Panc1 (cell line): ENCODE measurements at regions not wholly inside any gene's neighbourhood (a gene's known extent, or its start where the extent isn't known, plus 50 kb on each side); places are given as distances from the start of the nearest gene placed in this dataset.

Experiments used
- ATAC-seq: fragments of 200-7000 bp; cut with Tn5 transposase; 2 replicates; pipeline ENCODE4 v1.9.1; 2020; ENCODE audit warnings: mild to moderate bottlenecking, moderate library complexity
- BruUV-seq: library from RNA; stranded (reverse); fragments of 400-500 nt; replicated peaks from 2 replicates; lab custom pipeline; 2021; lab: Mats Ljungman, UMichigan
- CTCF ChIA-PET: fragments of 300-600 bp; sonication (Branson Sonifier 250); formaldehyde crosslinking; loops from one replicate; lab custom pipeline; 2022; ENCODE audit warnings: antibody characterized with exemption; lab: Charles Lee
- POLR2A ChIA-PET: fragments of 300-600 bp; sonication (Branson Sonifier 250); formaldehyde crosslinking; loops from one replicate; lab custom pipeline; 2022; ENCODE audit warnings: antibody characterized with exemption; lab: Charles Lee
- DNase-seq: peaks from one replicate; pipeline ENCODE4 v3.0.0-alpha.2; 2010; ENCODE audit warnings: low read depth, low spot score
- H3K27ac ChIP-seq: 2 replicates; pipeline ENCODE4 v1.5.1; 2011; ENCODE audit warnings: mild to moderate bottlenecking, low read length, inconsistent platforms
- H3K27me3 ChIP-seq: fragments of 200-500 bp; sonication (Bioruptor generic); 2 replicates; pipeline ENCODE4 v1.6.0; 2014; ENCODE audit warnings: low read length, inconsistent platforms; ENCODE audit not compliant: control insufficient read depth, insufficient read depth
- H3K36me3 ChIP-seq: fragments of 200-500 bp; sonication (Bioruptor generic); 2 replicates; pipeline ENCODE4 v1.5.1; 2014; ENCODE audit warnings: inconsistent platforms, mild to moderate bottlenecking, low read length, moderate library complexity; ENCODE audit not compliant: control insufficient read depth, insufficient read depth
- H3K4me1 ChIP-seq: 2 replicates; pipeline ENCODE4 v1.5.1; 2011; ENCODE audit warnings: inconsistent platforms, mild to moderate bottlenecking, low read length, moderate library complexity; ENCODE audit not compliant: control insufficient read depth, insufficient read depth
- H3K4me3 ChIP-seq, 2 experiments: 2 replicates each; pipeline ENCODE4 v1.5.1; 2011 to 2012; ENCODE audit warnings: low read depth in 2 of 2, low read length in 2 of 2, mild to moderate bottlenecking in 2 of 2, inconsistent platforms in 1 of 2, moderate library complexity in 1 of 2
- H3K9me3 ChIP-seq: fragments of 200-500 bp; sonication (Bioruptor generic); 2 replicates; pipeline ENCODE4 v1.5.1; 2014; ENCODE audit warnings: low read depth, mild to moderate bottlenecking, inconsistent platforms, low read length, moderate library complexity; ENCODE audit not compliant: control insufficient read depth, insufficient read depth
- CTCF ChIP-seq: fragments of 450-650 bp; IDR thresholded peaks from 2 replicates; pipeline ENCODE4 v1.5.1; 2017; ENCODE audit warnings: mild to moderate bottlenecking
- POLR2AphosphoS5 ChIP-seq: IDR thresholded peaks from 2 replicates; pipeline ENCODE4 v1.6.1; 2012; ENCODE audit warnings: mild to moderate bottlenecking, low read depth, low read length, moderate library complexity
- REST ChIP-seq, 2 experiments: IDR thresholded peaks; 2 replicates each; pipeline ENCODE4 v1.6.1; 2011 to 2012; ENCODE audit warnings: low read depth in 2 of 2, control low read depth in 1 of 2, low read length in 1 of 2, mild to moderate bottlenecking in 1 of 2, moderate library complexity in 1 of 2; ENCODE audit not compliant: insufficient read depth in 1 of 2
- SIN3A ChIP-seq: IDR thresholded peaks from 2 replicates; pipeline ENCODE4 v1.6.1; 2012; ENCODE audit warnings: low read depth, mild to moderate bottlenecking, low read length, moderate library complexity, borderline replicate concordance; ENCODE audit not compliant: insufficient read depth
- TCF7L2 ChIP-seq: IDR thresholded peaks from 2 replicates; pipeline ENCODE4 v1.6.1; 2011; ENCODE audit warnings: mild to moderate bottlenecking, low read depth, low read length, inconsistent platforms
- in situ Hi-C: cut with HindIII; loops from 2 replicates; pipeline ENCODE4 v1.10.0; 2016; ENCODE audit warnings: low sequenced_read_pairs, low pct_unique_long_range_greater_than_20kb
- intact Hi-C: fragments of 100-400 bp; cut with micrococcal nuclease; formaldehyde crosslinking; loops from one replicate; pipeline ENCODE4 v1.10.0; 2022; ENCODE audit not compliant: unreplicated experiment

GRCh38 chr16:17769065-17769464, 298.3 kb upstream of the XYLT1 start:
- ATAC-seq (no peak), DNase-seq (no peak)
- intact Hi-C loops: no loop called here
- ChIA-PET POLR2A (no interaction called here), CTCF (no interaction called here)
- no peaks in the 10 kb centered on the region; the same call in 1 of the 2 replicates for H3K27me3 ChIP-seq
- TF ChIP-seq SIN3A (no peak), CTCF (no peak), POLR2AphosphoS5 (no peak), TCF7L2 (no peak), REST (IDR thresholded peaks at IDR 0.05; ENCODE audit: insufficient read depth in 1 of 2, low read depth in 2 of 2, low read length in 1 of 2) (no peak)
- no peak overlapping the region for H3K4me3 ChIP-seq
- no TSS peak for BruUV-seq
- in situ Hi-C loops: no loop called here
- H3K36me3 ChIP-seq: no peaks in the 10 kb centered on the region
- H3K27ac ChIP-seq: no peak overlapping the region
- no peaks in the 10 kb centered on the region for H3K4me1 ChIP-seq
- no peaks in the 10 kb centered on the region for H3K9me3 ChIP-seq

- no peak for DNase-seq
- no peak overlapping the region for H3K4me3 ChIP-seq
- no peaks in the 10 kb centered on the region for H3K36me3 ChIP-seq
- no peak overlapping the region for H3K27ac ChIP-seq
- no peaks in the 10 kb centered on the region for H3K9me3 ChIP-seq
- intact Hi-C loops (no loop called here), in situ Hi-C loops (no loop called here)
- ChIA-PET POLR2A (no interaction called here), CTCF (no interaction called here)
- H3K27me3 ChIP-seq: peaks cover 2% of the 10 kb centered on the region; the same call in 1 of the 2 replicates
- no peak for TF ChIP-seq CTCF
- no peak for TF ChIP-seq POLR2AphosphoS5
- TF ChIP-seq REST (IDR thresholded peaks at IDR 0.05; ENCODE audit: insufficient read depth in 1 of 2, low read depth in 2 of 2, low read length in 1 of 2): no peak
- TF ChIP-seq TCF7L2: no peak
- no peak for TF ChIP-seq SIN3A
- BruUV-seq: no TSS peak
- ATAC-seq: no peak
- no peaks in the 10 kb centered on the region for H3K4me1 ChIP-seq
Measured at GRCh38 chr16:17768257-17768656, 297.5 kb upstream of the XYLT1 start.
